ENCODE measurements at regions not wholly inside any gene's neighbourhood (a gene's known extent, or its start where the extent isn't known, plus 50 kb on each side); places are given as distances from the start of the nearest gene placed in this dataset.
A peak's percentile ranks its signal among the peaks of the same experiment; 100 is the strongest.

DNA sequence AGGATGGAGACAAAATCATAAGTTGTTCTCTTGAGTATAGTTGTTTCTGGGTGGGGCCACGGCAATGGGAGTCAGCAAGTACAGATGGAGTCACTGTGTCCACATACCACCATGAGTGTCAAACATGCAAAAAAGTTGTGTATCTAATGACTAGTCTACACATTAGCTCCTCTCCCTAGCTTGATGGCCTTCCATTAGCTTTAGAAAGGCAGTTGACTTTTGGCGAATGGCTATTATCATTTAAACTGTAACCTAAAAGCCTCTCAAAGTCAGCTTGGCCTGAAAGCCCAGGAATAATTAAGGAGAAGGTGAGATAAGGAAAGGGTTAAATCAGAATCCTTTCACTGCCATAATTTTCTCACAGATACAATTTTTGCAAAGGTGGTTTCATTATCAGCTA, 95.5 kb upstream of the MEOX2 start:
- no peak for ATAC-seq
- peaks cover 0 to 6% (median 0%) of the 10 kb centered on the region in 3 donors for H3K9me3 ChIP-seq
- H3K4me3 ChIP-seq: no peak overlapping the region
- H3K36me3 ChIP-seq (replicated peaks in 1 of 2; ENCODE audit: insufficient read depth in 1 of 2, low read depth in 2 of 2): no peaks in the 10 kb centered on the region
- intact Hi-C loops (cut with DNase I): no loop called here
- no peak for DNase-seq
- H3K27me3 ChIP-seq: no peaks in the 10 kb centered on the region
- H3K4me1 ChIP-seq: no peaks in the 10 kb centered on the region
- TF ChIP-seq POLR2A (IDR thresholded peaks at IDR 0.05): no peak
- TF ChIP-seq, protein P1, sequence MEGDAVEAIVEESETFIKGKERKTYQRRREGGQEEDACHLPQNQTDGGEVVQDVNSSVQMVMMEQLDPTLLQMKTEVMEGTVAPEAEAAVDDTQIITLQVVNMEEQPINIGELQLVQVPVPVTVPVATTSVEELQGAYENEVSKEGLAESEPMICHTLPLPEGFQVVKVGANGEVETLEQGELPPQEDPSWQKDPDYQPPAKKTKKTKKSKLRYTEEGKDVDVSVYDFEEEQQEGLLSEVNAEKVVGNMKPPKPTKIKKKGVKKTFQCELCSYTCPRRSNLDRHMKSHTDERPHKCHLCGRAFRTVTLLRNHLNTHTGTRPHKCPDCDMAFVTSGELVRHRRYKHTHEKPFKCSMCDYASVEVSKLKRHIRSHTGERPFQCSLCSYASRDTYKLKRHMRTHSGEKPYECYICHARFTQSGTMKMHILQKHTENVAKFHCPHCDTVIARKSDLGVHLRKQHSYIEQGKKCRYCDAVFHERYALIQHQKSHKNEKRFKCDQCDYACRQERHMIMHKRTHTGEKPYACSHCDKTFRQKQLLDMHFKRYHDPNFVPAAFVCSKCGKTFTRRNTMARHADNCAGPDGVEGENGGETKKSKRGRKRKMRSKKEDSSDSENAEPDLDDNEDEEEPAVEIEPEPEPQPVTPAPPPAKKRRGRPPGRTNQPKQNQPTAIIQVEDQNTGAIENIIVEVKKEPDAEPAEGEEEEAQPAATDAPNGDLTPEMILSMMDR (IDR thresholded peaks at IDR 0.05): no peak
- 44 to 52% methylated on average over 2 of the region's 2 CpGs for WGBS, 2 donors
- no peak overlapping the region for H3K27ac ChIP-seq

DNA sequence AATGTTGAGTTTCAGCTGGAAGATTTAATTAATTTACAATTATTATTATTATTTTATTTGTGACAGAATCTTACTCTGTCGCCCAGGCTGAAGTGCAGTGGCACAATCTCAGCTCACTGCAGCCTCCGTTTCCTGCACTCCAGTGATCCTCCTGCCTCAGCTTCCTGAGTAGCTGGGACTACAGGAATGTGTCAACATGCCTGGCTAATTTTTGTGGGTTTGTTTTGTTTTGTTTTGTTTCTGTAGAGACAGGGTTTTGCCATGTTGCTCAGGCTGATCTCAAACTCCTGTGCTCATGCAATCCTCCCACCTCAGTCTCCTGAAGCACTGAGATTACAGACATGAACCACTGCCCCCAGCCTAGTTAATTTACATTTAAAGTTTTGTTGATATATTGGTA, 93.8 kb upstream of the MEOX2 start:
- WGBS, 2 donors: 47% methylated on average over 2 of the region's 2 CpGs
- DNase-seq (no peak), ATAC-seq (no peak)
- H3K27me3 ChIP-seq: no peaks in the 10 kb centered on the region
- H3K36me3 ChIP-seq (replicated peaks in 1 of 2; ENCODE audit: insufficient read depth in 1 of 2, low read depth in 2 of 2): no peaks in the 10 kb centered on the region
- H3K9me3 ChIP-seq: no peaks in the 10 kb centered on the region
- no peak overlapping the region for H3K4me3 ChIP-seq
- no peaks in the 10 kb centered on the region for H3K4me1 ChIP-seq
- H3K27ac ChIP-seq: no peak overlapping the region
- no peak for TF ChIP-seq POLR2A (IDR thresholded peaks at IDR 0.05)
- TF ChIP-seq, protein P1 (IDR thresholded peaks at IDR 0.05): no peak
- intact Hi-C loops (cut with DNase I): no loop called here

DNA sequence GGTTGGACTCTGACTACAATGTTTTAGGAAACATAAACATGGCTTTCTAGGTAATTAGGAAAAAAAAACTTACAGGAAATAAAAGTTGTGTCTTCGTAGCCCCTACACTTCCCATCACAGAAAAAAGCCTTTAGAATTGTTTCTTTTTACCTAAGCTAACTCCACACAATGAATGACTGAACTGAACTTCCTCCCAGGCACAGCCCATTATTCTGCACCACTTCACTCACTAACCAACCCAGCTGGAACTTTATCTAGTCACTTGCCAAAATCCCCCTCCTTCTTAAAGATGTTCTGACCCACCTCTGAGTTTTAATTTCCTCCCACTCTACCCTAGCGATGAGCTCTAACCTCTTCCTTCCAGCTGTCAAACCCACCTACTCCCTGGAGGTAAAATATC, 91.7 kb upstream of the MEOX2 start:
- H3K4me3 ChIP-seq: no peak overlapping the region
- no peaks in the 10 kb centered on the region for H3K36me3 ChIP-seq (replicated peaks in 1 of 2; ENCODE audit: insufficient read depth in 1 of 2, low read depth in 2 of 2)
- no peaks in the 10 kb centered on the region for H3K9me3 ChIP-seq
- ATAC-seq: no peak
- no peak for TF ChIP-seq POLR2A (IDR thresholded peaks at IDR 0.05)
- TF ChIP-seq, protein P1 (IDR thresholded peaks at IDR 0.05): no peak
- 30 to 32% methylated on average over 2 of the region's 2 CpGs for WGBS, 2 donors
- intact Hi-C loops (cut with DNase I): no loop called here
- no peaks in the 10 kb centered on the region for H3K4me1 ChIP-seq
- H3K27ac ChIP-seq: no peak overlapping the region
- no peaks in the 10 kb centered on the region for H3K27me3 ChIP-seq
- no peak for DNase-seq

DNA sequence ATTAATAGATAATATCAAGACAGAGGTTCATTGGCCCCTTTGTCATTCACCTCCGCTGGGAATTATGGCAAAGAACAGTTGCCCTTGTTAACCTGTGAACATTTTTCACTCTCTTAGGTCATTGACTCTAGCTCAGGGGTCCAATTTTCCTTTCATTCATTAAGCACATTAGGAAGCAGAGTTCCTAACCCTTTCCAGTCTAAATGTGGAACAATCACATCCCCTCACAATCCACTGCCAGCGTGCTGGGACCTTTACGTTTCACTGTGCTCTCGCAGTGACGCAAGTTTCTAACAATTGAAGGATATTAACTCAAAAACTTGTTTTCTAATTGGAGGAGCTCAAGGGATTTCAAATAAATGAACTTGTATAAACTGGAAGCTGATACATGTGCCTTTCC, 79.3 kb upstream of the MEOX2 start:
- no peaks in the 10 kb centered on the region for H3K36me3 ChIP-seq (replicated peaks in 1 of 2; ENCODE audit: insufficient read depth in 1 of 2, low read depth in 2 of 2)
- DNase-seq (no peak), ATAC-seq (no peak)
- no peak overlapping the region for H3K27ac ChIP-seq
- H3K4me1 ChIP-seq: no peaks in the 10 kb centered on the region
- intact Hi-C loops (cut with DNase I): no loop called here
- H3K4me3 ChIP-seq: no peak overlapping the region
- TF ChIP-seq, protein P1 (IDR thresholded peaks at IDR 0.05): no peak
- no peaks in the 10 kb centered on the region for H3K27me3 ChIP-seq
- 65 to 72% methylated on average over 5 of the region's 5 CpGs for WGBS, 2 donors
- no peaks in the 10 kb centered on the region for H3K9me3 ChIP-seq

DNA sequence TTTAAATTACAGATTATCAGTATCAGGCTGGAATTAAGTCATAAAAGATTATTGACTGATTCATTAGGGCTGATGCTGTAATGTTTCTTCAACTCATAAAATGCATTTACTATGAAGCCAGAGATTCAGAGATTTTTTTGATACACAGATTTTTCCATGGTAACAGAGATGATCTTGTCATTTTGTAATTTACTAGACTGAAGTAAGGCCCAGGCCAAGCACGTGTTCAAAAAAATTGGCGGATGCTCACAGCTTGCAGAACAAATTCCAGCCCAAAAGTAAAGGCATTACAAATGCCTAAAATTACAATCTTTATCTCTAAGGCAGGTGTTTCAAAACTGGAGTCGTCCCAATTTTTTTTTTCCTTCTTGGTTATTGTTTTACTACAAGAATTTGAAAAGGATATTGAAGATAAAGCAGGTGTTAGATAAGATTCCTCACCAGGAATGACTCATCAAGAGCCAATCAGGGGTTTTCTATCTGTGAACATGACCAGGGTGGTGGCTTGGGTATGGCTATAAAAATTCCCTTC, 78.4 kb upstream of the MEOX2 start:
- Histone ChIP-seq H3K9me3 (no peaks in the 10 kb centered on the region), H3K36me3 (replicated peaks in 1 of 2; ENCODE audit: insufficient read depth in 1 of 2, low read depth in 2 of 2) (no peaks in the 10 kb centered on the region), H3K27ac (no peak overlapping the region), H3K4me3 (no peak overlapping the region), H3K27me3 (no peaks in the 10 kb centered on the region), H3K4me1 (no peaks in the 10 kb centered on the region)
- ATAC-seq (peak; percentile 73), DNase-seq (no peak)
- intact Hi-C loops (cut with DNase I): no loop called here
- 10 to 14% methylated on average over 3 of the region's 3 CpGs for WGBS, 2 donors
- TF ChIP-seq POLR2A (IDR thresholded peaks at IDR 0.05): no peak
- TF ChIP-seq, protein P1 (IDR thresholded peaks at IDR 0.05): no peak
